ENCODE measurements at regions not wholly inside any gene's neighbourhood (a gene's known extent, or its start where the extent isn't known, plus 50 kb on each side); places are given as distances from the start of the nearest gene placed in this dataset.

DNA sequence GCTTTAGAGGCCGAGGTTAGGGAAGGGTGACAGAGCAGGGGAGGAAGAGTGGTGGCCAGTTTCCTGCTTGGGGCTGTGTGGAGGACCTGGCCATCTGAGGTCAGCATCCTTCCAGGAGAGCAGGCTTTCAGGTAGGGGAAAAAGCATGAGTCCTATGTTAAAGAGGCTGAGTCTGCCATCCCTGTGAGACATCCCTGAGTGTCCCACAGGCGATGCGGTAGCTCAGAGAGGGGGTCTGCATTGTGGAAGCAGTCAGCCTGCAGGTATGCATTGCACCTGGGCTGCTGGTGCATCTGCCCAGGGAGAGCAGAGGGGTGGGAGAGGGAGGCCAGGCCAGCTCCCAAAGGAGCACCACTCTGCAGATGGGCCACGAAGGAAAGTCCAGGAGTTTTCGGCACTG is 282.1 kb upstream of the ZNF32 start:
- TF ChIP-seq, protein P1, sequence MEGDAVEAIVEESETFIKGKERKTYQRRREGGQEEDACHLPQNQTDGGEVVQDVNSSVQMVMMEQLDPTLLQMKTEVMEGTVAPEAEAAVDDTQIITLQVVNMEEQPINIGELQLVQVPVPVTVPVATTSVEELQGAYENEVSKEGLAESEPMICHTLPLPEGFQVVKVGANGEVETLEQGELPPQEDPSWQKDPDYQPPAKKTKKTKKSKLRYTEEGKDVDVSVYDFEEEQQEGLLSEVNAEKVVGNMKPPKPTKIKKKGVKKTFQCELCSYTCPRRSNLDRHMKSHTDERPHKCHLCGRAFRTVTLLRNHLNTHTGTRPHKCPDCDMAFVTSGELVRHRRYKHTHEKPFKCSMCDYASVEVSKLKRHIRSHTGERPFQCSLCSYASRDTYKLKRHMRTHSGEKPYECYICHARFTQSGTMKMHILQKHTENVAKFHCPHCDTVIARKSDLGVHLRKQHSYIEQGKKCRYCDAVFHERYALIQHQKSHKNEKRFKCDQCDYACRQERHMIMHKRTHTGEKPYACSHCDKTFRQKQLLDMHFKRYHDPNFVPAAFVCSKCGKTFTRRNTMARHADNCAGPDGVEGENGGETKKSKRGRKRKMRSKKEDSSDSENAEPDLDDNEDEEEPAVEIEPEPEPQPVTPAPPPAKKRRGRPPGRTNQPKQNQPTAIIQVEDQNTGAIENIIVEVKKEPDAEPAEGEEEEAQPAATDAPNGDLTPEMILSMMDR (IDR thresholded peaks at IDR 0.05), result no peak
- no peak for TF ChIP-seq POLR2A (IDR thresholded peaks at IDR 0.05; ENCODE audit: low read depth)
- TF ChIP-seq POLR2AphosphoS5 (IDR thresholded peaks at IDR 0.05), result no peak
